MV-4-11 (cell line): ENCODE measurements at regions not wholly inside any gene's neighbourhood (a gene's known extent, or its start where the extent isn't known, plus 50 kb on each side); places are given as distances from the start of the nearest gene placed in this dataset.
"Not testable (repeated sequence)": the region's sequence is repeated elsewhere in the genome, so short reads cannot be mapped to it uniquely, and the experiment has no call there.

Source experiments
- DNase-seq: peaks from one replicate; lab custom pipeline; 2025; lab: John Stamatoyannopoulos, UW

- DNase-seq = not testable (repeated sequence)
These were observed 88.5 kb upstream of the DCAF12L1 start for GRCh38 chrX:126641076-126641475.

- DNase-seq = no peak
These were observed 102.4 kb upstream of the DCAF12L1 start for GRCh38 chrX:126655061-126655460.

- peak; percentile 62 for DNase-seq
These were observed 105.8 kb upstream of the DCAF12L1 start for GRCh38 chrX:126658447-126658846.

DNA sequence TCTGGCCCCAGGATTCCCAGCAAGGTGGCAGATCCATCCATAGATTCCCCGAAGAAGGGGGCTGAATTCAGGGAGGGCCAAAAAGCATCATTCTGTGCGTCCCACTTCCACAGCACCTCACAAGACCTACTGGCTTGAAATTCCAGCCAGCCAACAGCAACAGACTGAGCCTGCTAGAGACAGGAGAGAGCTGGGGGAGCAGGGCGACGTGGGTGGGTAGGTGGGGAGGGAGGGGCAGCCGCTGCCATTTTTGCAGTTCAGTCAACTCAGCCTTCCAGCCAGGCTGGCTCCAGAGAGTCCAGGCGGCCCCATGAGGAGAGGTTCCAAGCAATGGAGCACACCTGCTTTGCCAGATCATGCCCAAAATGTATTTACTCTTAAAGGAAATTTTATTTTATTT, 117.6 kb upstream of the DCAF12L1 start:
- no peak for DNase-seq

GRCh38 chrX:126673366-126673765, 120.8 kb upstream of the DCAF12L1 start:
- DNase-seq = not testable (repeated sequence)

- DNase-seq = not testable (repeated sequence)
These were observed 121.3 kb upstream of the DCAF12L1 start for GRCh38 chrX:126673816-126674491.

GRCh38 chrX:126695375-126695896, 124.1 kb upstream of the PRR32 start:
- DNase-seq = no peak

- no peak for DNase-seq
These were observed 122.4 kb upstream of the PRR32 start for GRCh38 chrX:126697091-126697490.

GRCh38 chrX:126701380-126701779, 118.1 kb upstream of the PRR32 start:
- no peak for DNase-seq

DNA sequence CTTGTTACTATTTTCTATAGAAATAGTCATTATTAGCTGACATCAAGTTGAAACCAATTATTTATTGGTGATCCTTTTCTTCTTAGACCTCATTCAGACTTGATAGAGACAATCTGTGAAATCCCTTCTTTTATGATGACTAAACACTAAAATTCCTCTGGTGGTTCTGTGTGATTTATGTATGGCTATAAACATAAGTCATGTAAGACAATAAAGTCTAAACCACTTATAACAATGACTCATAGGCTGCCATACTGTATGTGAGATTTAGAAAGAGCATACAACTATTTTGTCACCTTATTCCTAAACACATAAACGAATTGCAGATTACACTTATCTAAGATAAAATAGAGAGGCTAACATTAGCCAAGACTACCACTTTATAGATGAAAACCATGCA, 101.1 kb upstream of the PRR32 start:
- no peak for DNase-seq

GRCh38 chrX:126719208-126719607, 100.3 kb upstream of the PRR32 start:
- no peak for DNase-seq

GRCh38 chrX:126723881-126724280, 95.6 kb upstream of the PRR32 start:
- no peak for DNase-seq

DNA sequence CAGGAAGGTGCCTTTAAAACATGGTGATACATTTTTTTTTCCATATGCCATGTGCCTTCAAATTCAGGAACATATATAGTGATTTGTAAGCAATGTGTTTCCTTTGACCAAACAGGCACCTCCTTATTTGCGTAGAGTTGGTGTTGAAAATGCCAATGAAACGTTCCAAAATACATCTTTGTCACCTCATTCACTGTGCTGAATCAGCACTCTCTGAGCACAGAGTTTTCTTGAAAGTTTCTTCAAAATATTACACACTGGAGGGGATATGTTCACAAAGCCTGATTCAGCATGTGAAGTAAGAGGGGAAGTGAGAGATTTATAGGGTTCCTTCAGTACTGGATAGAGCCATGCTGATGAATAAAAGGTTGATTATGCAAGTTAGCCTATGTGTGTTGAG, 85.7 kb upstream of the PRR32 start:
- DNase-seq = no peak
